Neural cell (in vitro differentiated cells): ENCODE measurements at regions not wholly inside any gene's neighbourhood (a gene's known extent, or its start where the extent isn't known, plus 50 kb on each side); places are given as distances from the start of the nearest gene placed in this dataset.

Experiments
- EP300 ChIP-seq: fragments of 450-650 bp; conservative IDR thresholded peaks from 2 replicates; pipeline ENCODE4 v1.6.1; 2014; ENCODE audit warnings: antibody characterized with exemption, mild to moderate bottlenecking, moderate library complexity; ENCODE audit not compliant: poor library complexity, severe bottlenecking
- EZH2 ChIP-seq: fragments of 200-600, 300-800 bp; shearing (Covaris generic), sonication (generic); IDR thresholded peaks from 2 replicates; pipeline ENCODE4 v1.6.1; 2014; ENCODE audit warnings: antibody characterized with exemption, low read length, borderline replicate concordance, mild to moderate bottlenecking; ENCODE audit not compliant: insufficient read depth, poor library complexity, severe bottlenecking
- MXI1 ChIP-seq: fragments of 450-650 bp; conservative IDR thresholded peaks from 2 replicates; pipeline ENCODE4 v1.6.1; 2014; ENCODE audit warnings: antibody characterized with exemption, mild to moderate bottlenecking; ENCODE audit not compliant: poor library complexity, severe bottlenecking
- POLR2AphosphoS5 ChIP-seq: IDR thresholded peaks from 2 replicates; pipeline ENCODE4 v1.6.1; 2012
- TF ChIP-seq, protein P1 (sequence below): fragments of 450-650 bp; IDR thresholded peaks from 2 replicates; pipeline ENCODE4 v1.5.1; 2014; ENCODE audit warnings: antibody characterized with exemption, mild to moderate bottlenecking, moderate library complexity; ENCODE audit not compliant: poor library complexity, severe bottlenecking

DNA sequence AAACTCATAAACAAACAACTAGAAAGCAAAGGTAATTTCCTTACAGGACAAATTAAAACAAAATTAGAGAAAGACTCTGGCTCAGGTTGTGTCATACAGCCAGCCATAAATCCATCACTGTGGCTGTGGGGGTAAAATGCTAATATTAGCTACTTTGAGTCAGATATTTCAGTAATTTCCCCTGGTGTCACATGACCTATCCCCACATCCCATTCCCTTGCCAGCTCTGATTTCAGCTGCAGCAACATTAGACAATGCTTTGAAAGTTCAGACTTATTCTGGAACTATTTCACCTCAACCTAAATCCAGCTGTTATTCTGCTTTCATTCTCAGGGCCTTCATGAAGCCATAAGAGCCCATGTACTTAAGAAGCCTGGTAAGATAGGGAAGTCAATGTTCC, 55.3 kb downstream of the RPL10L start:
- no peak for TF ChIP-seq EZH2
- TF ChIP-seq, protein P1, sequence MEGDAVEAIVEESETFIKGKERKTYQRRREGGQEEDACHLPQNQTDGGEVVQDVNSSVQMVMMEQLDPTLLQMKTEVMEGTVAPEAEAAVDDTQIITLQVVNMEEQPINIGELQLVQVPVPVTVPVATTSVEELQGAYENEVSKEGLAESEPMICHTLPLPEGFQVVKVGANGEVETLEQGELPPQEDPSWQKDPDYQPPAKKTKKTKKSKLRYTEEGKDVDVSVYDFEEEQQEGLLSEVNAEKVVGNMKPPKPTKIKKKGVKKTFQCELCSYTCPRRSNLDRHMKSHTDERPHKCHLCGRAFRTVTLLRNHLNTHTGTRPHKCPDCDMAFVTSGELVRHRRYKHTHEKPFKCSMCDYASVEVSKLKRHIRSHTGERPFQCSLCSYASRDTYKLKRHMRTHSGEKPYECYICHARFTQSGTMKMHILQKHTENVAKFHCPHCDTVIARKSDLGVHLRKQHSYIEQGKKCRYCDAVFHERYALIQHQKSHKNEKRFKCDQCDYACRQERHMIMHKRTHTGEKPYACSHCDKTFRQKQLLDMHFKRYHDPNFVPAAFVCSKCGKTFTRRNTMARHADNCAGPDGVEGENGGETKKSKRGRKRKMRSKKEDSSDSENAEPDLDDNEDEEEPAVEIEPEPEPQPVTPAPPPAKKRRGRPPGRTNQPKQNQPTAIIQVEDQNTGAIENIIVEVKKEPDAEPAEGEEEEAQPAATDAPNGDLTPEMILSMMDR: no peak
- no peak for TF ChIP-seq POLR2AphosphoS5
- TF ChIP-seq EP300: no peak
- TF ChIP-seq MXI1: no peak
